WERI-Rb-1 (cell line): ENCODE measurements at regions not wholly inside any gene's neighbourhood (a gene's known extent, or its start where the extent isn't known, plus 50 kb on each side); places are given as distances from the start of the nearest gene placed in this dataset.

ENCODE experiments used
- DNase-seq: peaks from one replicate; pipeline ENCODE4 v3.0.0-alpha.2; 2020
- H3K27ac ChIP-seq: fragments of 250-450 bp; sonication (Bioruptor Pico); 2 replicates; pipeline ENCODE4 v1.5.1; 2020; ENCODE audit warnings: mild to moderate bottlenecking, moderate library complexity
- H3K27me3 ChIP-seq: fragments of 250-450 bp; sonication (Bioruptor Pico); 2 replicates; pipeline ENCODE4 v1.5.1; 2021; ENCODE audit warnings: mild to moderate bottlenecking, low read depth, moderate library complexity; ENCODE audit not compliant: insufficient read depth, severe bottlenecking
- H3K36me3 ChIP-seq: fragments of 250-450 bp; sonication (Bioruptor Pico); 2 replicates; pipeline ENCODE4 v1.5.1; 2020; ENCODE audit warnings: mild to moderate bottlenecking, moderate library complexity
- H3K4me3 ChIP-seq: 2 replicates; pipeline ENCODE4 v1.5.1; 2011; ENCODE audit warnings: low read depth, mild to moderate bottlenecking, control low read depth, low read length
- H3K9me3 ChIP-seq: fragments of 250-450 bp; sonication (Bioruptor Pico); 2 replicates; pipeline ENCODE4 v1.5.1; 2021; ENCODE audit warnings: mild to moderate bottlenecking, moderate library complexity; ENCODE audit not compliant: severe bottlenecking
- CTCF ChIP-seq: IDR thresholded peaks from 2 replicates; pipeline ENCODE4 v1.5.1; 2011; ENCODE audit warnings: low read depth, mild to moderate bottlenecking, control low read depth, inconsistent platforms, low read length

GRCh38 chr17:17398188-17398942 lies 78.4 kb upstream of the MED9 start:
- TF ChIP-seq CTCF, result no peak
- Histone ChIP-seq H3K9me3 (peaks cover 6% of the 10 kb centered on the region), H3K27ac (no peak overlapping the region), H3K36me3 (no peaks in the 10 kb centered on the region), H3K4me3 (no peak overlapping the region), H3K27me3 (no peaks in the 10 kb centered on the region)
- no peak for DNase-seq

- no peaks in the 10 kb centered on the region for H3K27me3 ChIP-seq
- H3K27ac ChIP-seq, result no peak overlapping the region
- no peak for TF ChIP-seq CTCF
- no peak overlapping the region for H3K4me3 ChIP-seq
- no peak for DNase-seq
- peaks cover 6% of the 10 kb centered on the region for H3K9me3 ChIP-seq
- no peaks in the 10 kb centered on the region for H3K36me3 ChIP-seq
Observed at GRCh38 chr17:17398943-17399926, 77.6 kb upstream of the MED9 start.

GRCh38 chr17:17400070-17400469 lies 76.7 kb upstream of the MED9 start:
- no peaks in the 10 kb centered on the region for H3K27me3 ChIP-seq
- H3K27ac ChIP-seq, result no peak overlapping the region
- H3K9me3 ChIP-seq, result peaks cover 6% of the 10 kb centered on the region
- no peak for TF ChIP-seq CTCF
- H3K4me3 ChIP-seq, result no peak overlapping the region
- no peaks in the 10 kb centered on the region for H3K36me3 ChIP-seq
- no peak for DNase-seq

GRCh38 chr17:17400566-17401184 lies 76.1 kb upstream of the MED9 start:
- H3K36me3 ChIP-seq, result no peaks in the 10 kb centered on the region
- no peak for DNase-seq
- TF ChIP-seq CTCF, result no peak
- no peak overlapping the region for H3K4me3 ChIP-seq
- no peaks in the 10 kb centered on the region for H3K27me3 ChIP-seq
- H3K9me3 ChIP-seq, result peaks cover 6% of the 10 kb centered on the region
- H3K27ac ChIP-seq, result no peak overlapping the region

- peak; percentile 77 for TF ChIP-seq CTCF
- Histone ChIP-seq H3K27me3 (no peaks in the 10 kb centered on the region), H3K27ac (no peak overlapping the region)
Observed at GRCh38 chr17:17401271-17401781, 75.5 kb upstream of the MED9 start.

More at GRCh38 chr17:17401271-17401781, 75.5 kb upstream of the MED9 start:
- H3K36me3 ChIP-seq, result no peaks in the 10 kb centered on the region
- no peak overlapping the region for H3K4me3 ChIP-seq
- H3K9me3 ChIP-seq, result peaks cover 2% of the 10 kb centered on the region
- peak; percentile 41 for DNase-seq
